PC-3 (cell line): ENCODE measurements at regions not wholly inside any gene's neighbourhood (a gene's known extent, or its start where the extent isn't known, plus 50 kb on each side); places are given as distances from the start of the nearest gene placed in this dataset.

Source experiments
- ATAC-seq: fragments of 200-7000 bp; cut with Tn5 transposase; 2 replicates; pipeline ENCODE4 v1.9.1; 2020; ENCODE audit warnings: mild to moderate bottlenecking, moderate library complexity
- BruUV-seq: library from RNA; stranded (reverse); fragments of 400-500 nt; replicated peaks from 2 replicates; lab custom pipeline; 2021; lab: Mats Ljungman, UMichigan
- CTCF ChIA-PET: fragments of 300-600 bp; sonication (Branson Sonifier 250); formaldehyde crosslinking; loops from one replicate; lab custom pipeline; 2022; ENCODE audit warnings: antibody characterized with exemption; lab: Charles Lee
- POLR2A ChIA-PET: fragments of 300-600 bp; sonication (Branson Sonifier 250); formaldehyde crosslinking; loops from one replicate; lab custom pipeline; 2022; ENCODE audit warnings: antibody characterized with exemption; ENCODE audit not compliant: unreplicated experiment; lab: Charles Lee
- DNase-seq: peaks from one replicate; pipeline ENCODE4 v3.0.0-alpha.2; 2015
- H2AFZ ChIP-seq: fragments of 300-600 bp; sonication (generic); 2 replicates; pipeline ENCODE4 v1.6.0; 2016; ENCODE audit warnings: antibody characterized with exemption, low read length
- H3F3A ChIP-seq: fragments of 300-600 bp; sonication (generic); one replicate; pipeline ENCODE4 v1.6.0; 2017; ENCODE audit warnings: antibody characterized with exemption, low read length, control low read depth, mild to moderate bottlenecking; ENCODE audit not compliant: unreplicated experiment
- H3K27ac ChIP-seq: fragments of 300-600 bp; sonication (generic); 2 replicates; pipeline ENCODE4 v1.5.1; 2016; ENCODE audit warnings: mild to moderate bottlenecking, low read length
- H3K27me3 ChIP-seq: fragments of 300-600 bp; sonication (generic); 2 replicates; pipeline ENCODE4 v1.6.1; 2016; ENCODE audit warnings: low read length, mixed read lengths
- H3K36me3 ChIP-seq: fragments of 300-600 bp; sonication (generic); 2 replicates; pipeline ENCODE4 v1.6.1; 2016; ENCODE audit warnings: low read depth, mixed run types, low read length, mixed read lengths
- H3K4me1 ChIP-seq: fragments of 300-600 bp; sonication (generic); 2 replicates; pipeline ENCODE4 v1.5.1; 2016; ENCODE audit warnings: low read length; ENCODE audit not compliant: insufficient read depth
- H3K4me2 ChIP-seq: fragments of 300-600 bp; sonication (generic); 2 replicates; pipeline ENCODE4 v1.6.0; 2016; ENCODE audit warnings: low read length
- H3K4me3 ChIP-seq: fragments of 300-600 bp; sonication (generic); 2 replicates; pipeline ENCODE4 v1.5.1; 2016; ENCODE audit warnings: mild to moderate bottlenecking, low read length, mixed read lengths
- H3K79me2 ChIP-seq: fragments of 300-600 bp; sonication (generic); 2 replicates; pipeline ENCODE4 v1.6.1; 2017; ENCODE audit warnings: low read length, mixed read lengths
- H3K9ac ChIP-seq: fragments of 300-600 bp; sonication (generic); 2 replicates; pipeline ENCODE4 v1.6.0; 2016; ENCODE audit warnings: mild to moderate bottlenecking, low read length
- H3K9me2 ChIP-seq: fragments of 300-600 bp; sonication (generic); replicated peaks from 2 replicates; pipeline ENCODE4 v1.6.1; 2016; ENCODE audit warnings: mixed run types, low read length, mixed read lengths
- H3K9me3 ChIP-seq: fragments of 300-600 bp; sonication (generic); 2 replicates; pipeline ENCODE4 v1.6.1; 2016; ENCODE audit warnings: low read length, mixed read lengths
- H4K20me1 ChIP-seq: fragments of 300-600 bp; sonication (generic); 2 replicates; pipeline ENCODE4 v1.6.1; 2016; ENCODE audit warnings: low read length, mixed read lengths
- CTCF ChIP-seq: fragments of 300-600 bp; sonication (generic); conservative IDR thresholded peaks from 2 replicates; pipeline ENCODE4 v1.5.1; 2017; ENCODE audit warnings: antibody characterized with exemption, low read depth, mild to moderate bottlenecking, low read length
- EZH2 ChIP-seq: fragments of 300-600 bp; sonication (generic); IDR thresholded peaks from one replicate; pipeline ENCODE4 v1.6.1; 2017; ENCODE audit warnings: antibody characterized with exemption, mild to moderate bottlenecking, low read length; ENCODE audit not compliant: unreplicated experiment
- EZH2phosphoT487 ChIP-seq: fragments of 300-600 bp; sonication (generic); IDR thresholded peaks from 2 replicates; pipeline ENCODE4 v1.6.1; 2018; ENCODE audit warnings: mild to moderate bottlenecking, antibody characterized with exemption, low read length, borderline replicate concordance
- intact Hi-C: fragments of 100-400 bp; cut with micrococcal nuclease; formaldehyde crosslinking; loops from 2 replicates; pipeline ENCODE4 v1.9.0; 2023

GRCh38 chr22:22171357-22172218, 73.0 kb upstream of the VPREB1 start:
- CTCF ChIA-PET = no interaction called here
- Histone ChIP-seq H3K9me2 (no peaks in the 10 kb centered on the region), H3K79me2 (no peaks in the 10 kb centered on the region), H3K27ac (no peak overlapping the region), H3K9me3 (no peaks in the 10 kb centered on the region), H3K9ac (no peak overlapping the region), H3K4me3 (no peak overlapping the region), H4K20me1 (no peaks in the 10 kb centered on the region), H3K27me3 (peaks cover 12% of the 10 kb centered on the region; the same call in 1 of the 2 replicates), H3F3A (no peaks in the 10 kb centered on the region), H3K4me2 (no peak overlapping the region), H3K36me3 (no peaks in the 10 kb centered on the region), H2AFZ (no peak overlapping the region), H3K4me1 (no peaks in the 10 kb centered on the region)
- POLR2A ChIA-PET = no interaction called here
- TF ChIP-seq CTCF = peak; percentile 53
- no peak for TF ChIP-seq EZH2phosphoT487
- DNase-seq (peak; percentile 44), ATAC-seq (peak; percentile 78)
- BruUV-seq = no TSS peak
- intact Hi-C loops = no loop called here

GRCh38 chr22:22169923-22170322, 74.7 kb upstream of the VPREB1 start:
- BruUV-seq = no TSS peak
- Histone ChIP-seq H3K79me2 (no peaks in the 10 kb centered on the region), H3K4me3 (no peak overlapping the region), H3F3A (no peaks in the 10 kb centered on the region), H3K9me3 (no peaks in the 10 kb centered on the region), H3K4me1 (no peaks in the 10 kb centered on the region), H3K27me3 (peaks cover 12% of the 10 kb centered on the region; the same call in 1 of the 2 replicates), H3K27ac (no peak overlapping the region), H3K9me2 (no peaks in the 10 kb centered on the region), H2AFZ (no peak overlapping the region), H3K36me3 (no peaks in the 10 kb centered on the region), H4K20me1 (no peaks in the 10 kb centered on the region), H3K4me2 (no peak overlapping the region), H3K9ac (no peak overlapping the region)
- ATAC-seq (no peak), DNase-seq (no peak)
- POLR2A ChIA-PET = no interaction called here
- CTCF ChIA-PET = no interaction called here
- TF ChIP-seq EZH2phosphoT487 = no peak
- intact Hi-C loops = no loop called here

- H3K79me2 ChIP-seq = no peaks in the 10 kb centered on the region
- TF ChIP-seq EZH2phosphoT487 (no peak), EZH2 (no peak), CTCF (no peak)
- no peak overlapping the region for H2AFZ ChIP-seq
- POLR2A ChIA-PET = no interaction called here
- H4K20me1 ChIP-seq = no peaks in the 10 kb centered on the region
- ATAC-seq = no peak
- no TSS peak for BruUV-seq
- no peak overlapping the region for H3K27ac ChIP-seq
- H3K4me1 ChIP-seq = no peaks in the 10 kb centered on the region
- DNase-seq = no peak
- H3F3A ChIP-seq = no peaks in the 10 kb centered on the region
- H3K27me3 ChIP-seq = peaks cover 12% of the 10 kb centered on the region; the same call in 1 of the 2 replicates
- CTCF ChIA-PET = no interaction called here
- H3K9ac ChIP-seq = no peak overlapping the region
- intact Hi-C loops = no loop called here
- H3K4me2 ChIP-seq = no peak overlapping the region
- no peaks in the 10 kb centered on the region for H3K9me3 ChIP-seq
- H3K4me3 ChIP-seq = no peak overlapping the region
- no peaks in the 10 kb centered on the region for H3K9me2 ChIP-seq
- no peaks in the 10 kb centered on the region for H3K36me3 ChIP-seq
These were observed 75.4 kb upstream of the VPREB1 start for GRCh38 chr22:22168941-22169867.
